Caco-2 (cell line): ENCODE measurements at regions not wholly inside any gene's neighbourhood (a gene's known extent, or its start where the extent isn't known, plus 50 kb on each side); places are given as distances from the start of the nearest gene placed in this dataset.
A peak's percentile ranks its signal among the peaks of the same experiment; 100 is the strongest.
"Not testable (repeated sequence)": the region's sequence is repeated elsewhere in the genome, so short reads cannot be mapped to it uniquely, and the experiment has no call there.

Experiments used
- BruUV-seq: library from RNA; stranded (reverse); fragments of 400-500 nt; replicated peaks from 2 replicates; lab custom pipeline; 2021; lab: Mats Ljungman, UMichigan
- CTCF ChIA-PET: fragments of 300-600 bp; sonication (Branson Sonifier 250); formaldehyde crosslinking; loops from one replicate; lab custom pipeline; 2022; ENCODE audit warnings: antibody characterized with exemption; lab: Charles Lee
- POLR2A ChIA-PET: fragments of 300-600 bp; sonication (Branson Sonifier 250); formaldehyde crosslinking; loops from one replicate; lab custom pipeline; 2022; ENCODE audit warnings: antibody characterized with exemption; lab: Charles Lee
- DNase-seq, 2 experiments: peaks; one replicate each; pipeline versions ENCODE4 v3.0.0 to v3.0.0-alpha.2; 2020 to 2022
- H3K27me3 ChIP-seq: replicated peaks from 2 replicates; pipeline ENCODE4 v1.6.0; 2011; ENCODE audit warnings: low read length; ENCODE audit not compliant: control insufficient read depth, insufficient read depth
- H3K36me3 ChIP-seq: 2 replicates; pipeline ENCODE4 v1.5.1; 2011; ENCODE audit warnings: low read length; ENCODE audit not compliant: control insufficient read depth, insufficient read depth
- H3K4me1 ChIP-seq: fragments of 250-450 bp; sonication (Bioruptor Pico); 2 replicates; pipeline ENCODE4 v1.5.1; 2020; ENCODE audit warnings: mild to moderate bottlenecking
- H3K4me3 ChIP-seq: 2 replicates; pipeline ENCODE4 v1.5.1; 2011; ENCODE audit warnings: low read depth, mild to moderate bottlenecking, control low read depth, low read length
- H3K9me3 ChIP-seq: fragments of 250-450 bp; sonication (Bioruptor Pico); 2 replicates; pipeline ENCODE4 v1.5.1; 2020; ENCODE audit warnings: mild to moderate bottlenecking, moderate library complexity
- H3K27ac Mint-ChIP-seq: one replicate; pipeline ENCODE4 v1.8.0; 2022; ENCODE audit warnings: mixed read lengths; ENCODE audit not compliant: unreplicated experiment
- H3K27me3 Mint-ChIP-seq: one replicate; pipeline ENCODE4 v1.8.0; 2022; ENCODE audit warnings: mixed read lengths; ENCODE audit not compliant: insufficient read depth, unreplicated experiment
- H3K36me3 Mint-ChIP-seq: one replicate; pipeline ENCODE4 v1.8.0; 2022; ENCODE audit warnings: mild to moderate bottlenecking, mixed read lengths; ENCODE audit not compliant: insufficient read depth, unreplicated experiment
- H3K4me1 Mint-ChIP-seq: one replicate; pipeline ENCODE4 v1.8.0; 2022; ENCODE audit warnings: low read depth, mixed read lengths; ENCODE audit not compliant: unreplicated experiment
- H3K4me3 Mint-ChIP-seq: one replicate; pipeline ENCODE4 v1.8.0; 2022; ENCODE audit warnings: mild to moderate bottlenecking, moderate library complexity, mixed read lengths; ENCODE audit not compliant: unreplicated experiment
- H3K9me3 Mint-ChIP-seq: one replicate; pipeline ENCODE4 v1.8.0; 2022; ENCODE audit warnings: mixed read lengths; ENCODE audit not compliant: unreplicated experiment
- intact Hi-C: fragments of 100-400 bp; cut with micrococcal nuclease; formaldehyde crosslinking; loops from one replicate; pipeline ENCODE4 v1.10.0; 2022; ENCODE audit not compliant: unreplicated experiment
- TF ChIP-seq, protein P1 (sequence below), 2 experiments: fragments of 200-600 bp in 1 of 2; IDR thresholded peaks; 1 replicate in 1 of 2; 2 replicates in 1 of 2; pipeline versions ENCODE4 v1.5.1 to v1.8.0; 2011 to 2022; ENCODE audit warnings: antibody characterized with exemption in 1 of 2, control low read depth in 1 of 2, inconsistent platforms in 1 of 2, low read depth in 1 of 2, low read length in 1 of 2, mild to moderate bottlenecking in 1 of 2, moderate library complexity in 1 of 2; ENCODE audit not compliant: insufficient read depth in 1 of 2, severe bottlenecking in 1 of 2, unreplicated experiment in 1 of 2

DNA sequence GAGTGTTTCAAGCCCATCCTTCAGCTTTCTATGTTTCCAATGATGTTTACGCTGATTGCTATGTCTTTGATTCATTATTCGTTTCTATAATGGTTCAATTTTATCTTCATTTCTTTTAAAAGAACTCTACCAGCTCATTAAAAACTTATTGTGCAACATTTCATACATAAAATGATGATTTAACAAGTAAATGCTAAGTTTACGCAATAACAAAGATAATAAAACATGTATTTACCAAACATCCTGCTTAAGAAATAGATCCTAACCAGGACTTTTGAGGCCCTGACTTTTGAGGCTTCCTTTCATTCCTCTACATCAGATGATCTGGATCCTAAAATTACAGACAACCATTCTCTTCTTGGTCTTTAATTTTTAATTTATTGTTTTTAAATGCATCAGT is 86.5 kb upstream of the DLGAP1 start:
- POLR2A ChIA-PET: no interaction called here
- CTCF ChIA-PET: no interaction called here
- no peaks in the 10 kb centered on the region for H3K36me3 Mint-ChIP-seq
- no TSS peak for BruUV-seq
- no peak overlapping the region for H3K4me3 Mint-ChIP-seq
- no peaks in the 10 kb centered on the region for H3K4me1 Mint-ChIP-seq
- H3K27ac Mint-ChIP-seq: no peak overlapping the region
- Histone ChIP-seq H3K36me3 (no peaks in the 10 kb centered on the region), H3K27me3 (no peaks in the 10 kb centered on the region), H3K4me1 (no peaks in the 10 kb centered on the region), H3K9me3 (peaks cover 8% of the 10 kb centered on the region; the same call in 1 of the 2 replicates), H3K4me3 (no peak overlapping the region)
- H3K27me3 Mint-ChIP-seq: peaks cover 4% of the 10 kb centered on the region
- TF ChIP-seq, protein P1, sequence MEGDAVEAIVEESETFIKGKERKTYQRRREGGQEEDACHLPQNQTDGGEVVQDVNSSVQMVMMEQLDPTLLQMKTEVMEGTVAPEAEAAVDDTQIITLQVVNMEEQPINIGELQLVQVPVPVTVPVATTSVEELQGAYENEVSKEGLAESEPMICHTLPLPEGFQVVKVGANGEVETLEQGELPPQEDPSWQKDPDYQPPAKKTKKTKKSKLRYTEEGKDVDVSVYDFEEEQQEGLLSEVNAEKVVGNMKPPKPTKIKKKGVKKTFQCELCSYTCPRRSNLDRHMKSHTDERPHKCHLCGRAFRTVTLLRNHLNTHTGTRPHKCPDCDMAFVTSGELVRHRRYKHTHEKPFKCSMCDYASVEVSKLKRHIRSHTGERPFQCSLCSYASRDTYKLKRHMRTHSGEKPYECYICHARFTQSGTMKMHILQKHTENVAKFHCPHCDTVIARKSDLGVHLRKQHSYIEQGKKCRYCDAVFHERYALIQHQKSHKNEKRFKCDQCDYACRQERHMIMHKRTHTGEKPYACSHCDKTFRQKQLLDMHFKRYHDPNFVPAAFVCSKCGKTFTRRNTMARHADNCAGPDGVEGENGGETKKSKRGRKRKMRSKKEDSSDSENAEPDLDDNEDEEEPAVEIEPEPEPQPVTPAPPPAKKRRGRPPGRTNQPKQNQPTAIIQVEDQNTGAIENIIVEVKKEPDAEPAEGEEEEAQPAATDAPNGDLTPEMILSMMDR (IDR thresholded peaks at IDR 0.05; ENCODE audit: insufficient read depth in 1 of 2, low read depth in 1 of 2, low read length in 1 of 2, severe bottlenecking in 1 of 2, unreplicated experiment in 1 of 2): no peak
- H3K9me3 Mint-ChIP-seq: peaks cover 25% of the 10 kb centered on the region
- DNase-seq: no peak
- intact Hi-C loops: no loop called here

DNA sequence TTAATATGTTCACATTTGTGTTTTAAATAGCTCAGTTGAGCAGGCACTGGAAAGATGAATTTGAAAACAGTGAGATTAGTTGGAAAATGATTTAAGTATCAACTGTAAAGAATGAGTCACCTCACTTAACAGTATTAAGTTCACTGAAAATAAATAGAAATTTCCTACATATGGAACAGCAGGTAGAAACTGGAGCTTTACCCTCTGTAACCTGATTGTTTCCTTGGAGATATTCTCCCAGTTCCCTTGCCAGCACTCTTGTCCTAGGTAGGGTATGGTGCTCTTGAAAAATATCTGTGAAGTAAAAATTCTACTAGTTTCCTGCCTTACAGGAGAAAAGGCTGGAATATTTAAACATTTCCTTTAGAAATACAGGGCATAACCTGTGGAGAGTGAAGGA is 81.3 kb upstream of the DLGAP1 start:
- Histone ChIP-seq H3K4me1 (no peaks in the 10 kb centered on the region), H3K9me3 (peaks cover 21% of the 10 kb centered on the region; the same call in 1 of the 2 replicates), H3K36me3 (no peaks in the 10 kb centered on the region), H3K27me3 (no peaks in the 10 kb centered on the region), H3K4me3 (no peak overlapping the region)
- Mint-ChIP-seq H3K36me3 (no peaks in the 10 kb centered on the region), H3K4me3 (no peak overlapping the region), H3K27me3 (peaks cover 4% of the 10 kb centered on the region), H3K4me1 (no peaks in the 10 kb centered on the region), H3K27ac (no peak overlapping the region), H3K9me3 (peaks cover 43% of the 10 kb centered on the region)
- no TSS peak for BruUV-seq
- CTCF ChIA-PET: no interaction called here
- intact Hi-C loops: no loop called here
- no peak for DNase-seq
- POLR2A ChIA-PET: no interaction called here
- TF ChIP-seq, protein P1 (IDR thresholded peaks at IDR 0.05; ENCODE audit: insufficient read depth in 1 of 2, low read depth in 1 of 2, low read length in 1 of 2, severe bottlenecking in 1 of 2, unreplicated experiment in 1 of 2): no peak

DNA sequence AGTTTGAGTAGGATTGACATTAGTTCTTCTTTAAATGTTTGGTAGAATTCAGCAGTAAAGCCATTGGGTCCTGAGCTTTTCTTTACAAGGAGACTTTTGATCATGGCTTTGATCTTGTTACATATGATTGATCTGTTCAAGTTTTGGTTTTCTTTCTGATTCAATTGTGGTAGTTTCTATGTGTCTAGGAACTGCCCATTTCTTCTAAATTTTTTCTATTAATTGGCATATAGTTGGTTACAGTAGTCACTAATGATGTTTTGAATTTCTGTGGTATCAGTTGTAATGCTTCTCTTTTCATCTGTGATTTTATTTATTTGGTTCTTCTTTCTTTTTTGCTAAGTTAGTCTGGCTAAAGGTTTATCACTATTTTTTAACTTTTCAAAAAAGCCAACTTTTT is 73.3 kb upstream of the DLGAP1 start:
- Mint-ChIP-seq H3K9me3 (peaks cover 22% of the 10 kb centered on the region), H3K36me3 (no peaks in the 10 kb centered on the region), H3K4me1 (peaks cover 8% of the 10 kb centered on the region), H3K27ac (no peak overlapping the region), H3K4me3 (no peak overlapping the region), H3K27me3 (no peaks in the 10 kb centered on the region)
- Histone ChIP-seq H3K9me3 (peaks cover 17% of the 10 kb centered on the region; the same call in 1 of the 2 replicates), H3K36me3 (no peaks in the 10 kb centered on the region), H3K4me1 (peaks cover 8% of the 10 kb centered on the region; the same call in 1 of the 2 replicates), H3K4me3 (no peak overlapping the region), H3K27me3 (no peaks in the 10 kb centered on the region)
- ChIA-PET POLR2A (no interaction called here), CTCF (no interaction called here)
- intact Hi-C loops: no loop called here
- no peak for DNase-seq
- TF ChIP-seq, protein P1 (IDR thresholded peaks at IDR 0.05; ENCODE audit: insufficient read depth in 1 of 2, low read depth in 1 of 2, low read length in 1 of 2, severe bottlenecking in 1 of 2, unreplicated experiment in 1 of 2): no peak
- no TSS peak for BruUV-seq

DNA sequence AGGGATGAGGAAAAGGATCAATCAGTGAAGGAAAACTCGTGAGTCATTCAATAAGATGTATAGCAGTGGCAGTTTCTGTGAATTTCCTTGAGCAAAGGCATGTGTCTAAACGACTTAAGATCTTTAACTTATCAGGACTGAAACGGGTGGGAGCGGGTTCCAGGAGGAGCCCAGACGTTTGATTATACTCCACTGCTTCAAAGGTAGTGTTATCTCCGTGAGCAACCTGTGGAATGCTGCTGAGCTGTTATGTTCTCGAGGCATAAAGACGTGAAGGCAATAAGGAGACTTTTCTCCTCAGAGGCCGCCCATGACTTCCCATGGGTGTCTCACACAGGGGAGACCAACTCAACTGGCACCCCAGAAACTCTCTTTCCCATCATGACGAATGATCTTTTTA is 72.7 kb upstream of the DLGAP1 start:
- H3K4me1 Mint-ChIP-seq, H3K27ac Mint-ChIP-seq, H3K4me3 ChIP-seq, H3K36me3 ChIP-seq, BruUV-seq, H3K4me1 ChIP-seq, intact Hi-C loops, POLR2A ChIA-PET, H3K27me3 ChIP-seq, H3K27me3 Mint-ChIP-seq, CTCF ChIA-PET, H3K36me3 Mint-ChIP-seq: not testable (repeated sequence)
- peak; percentile 11 to 62 for DNase-seq
- peaks cover 12% of the 10 kb centered on the region; the same call in 1 of the 2 replicates for H3K9me3 ChIP-seq
- peak overlapping the region; percentile 32 for H3K4me3 Mint-ChIP-seq
- H3K9me3 Mint-ChIP-seq: peaks cover 19% of the 10 kb centered on the region
